ENCODE measurements at regions not wholly inside any gene's neighbourhood (a gene's known extent, or its start where the extent isn't known, plus 50 kb on each side); places are given as distances from the start of the nearest gene placed in this dataset.

- no peak for DNase-seq (ENCODE audit: low spot score in 2 of 2, unreplicated experiment in 2 of 2)
- Mint-ChIP-seq H3K36me3 (peaks cover 5% of the 10 kb centered on the region), H3K4me1 (peaks cover 3% of the 10 kb centered on the region), H3K27ac (no peak overlapping the region), H3K27me3 (ENCODE audit: low read depth) (peaks cover 17% of the 10 kb centered on the region), H3K9me3 (peaks cover 14% of the 10 kb centered on the region), H3K4me3 (no peak overlapping the region)
- TF ChIP-seq CTCF (IDR thresholded peaks at IDR 0.05; ENCODE audit: unreplicated experiment) = no peak
Measured at GRCh38 chr10:57162231-57162630, 801.2 kb upstream of the ZWINT start.

GRCh38 chr10:57161157-57161556 lies 800.1 kb upstream of the ZWINT start:
- peaks cover 5% of the 10 kb centered on the region for H3K9me3 Mint-ChIP-seq
- H3K4me1 Mint-ChIP-seq = peaks cover 3% of the 10 kb centered on the region
- no peak for TF ChIP-seq CTCF (IDR thresholded peaks at IDR 0.05; ENCODE audit: unreplicated experiment)
- H3K4me3 Mint-ChIP-seq = no peak overlapping the region
- DNase-seq (ENCODE audit: low spot score in 2 of 2, unreplicated experiment in 2 of 2) = no peak
- peaks cover 10% of the 10 kb centered on the region for H3K27me3 Mint-ChIP-seq (ENCODE audit: low read depth)
- H3K36me3 Mint-ChIP-seq = peaks cover 2% of the 10 kb centered on the region
- no peak overlapping the region for H3K27ac Mint-ChIP-seq

- no peaks in the 10 kb centered on the region for H3K36me3 Mint-ChIP-seq
- H3K27ac Mint-ChIP-seq = no peak overlapping the region
- H3K9me3 Mint-ChIP-seq = peaks cover 4% of the 10 kb centered on the region
- H3K27me3 Mint-ChIP-seq (ENCODE audit: low read depth) = no peaks in the 10 kb centered on the region
- TF ChIP-seq CTCF (IDR thresholded peaks at IDR 0.05; ENCODE audit: unreplicated experiment) = no peak
- H3K4me3 Mint-ChIP-seq = no peak overlapping the region
- H3K4me1 Mint-ChIP-seq = no peaks in the 10 kb centered on the region
- DNase-seq (ENCODE audit: low spot score in 2 of 2, unreplicated experiment in 2 of 2) = no peak
Measured at GRCh38 chr10:57145548-57145947, 784.5 kb upstream of the ZWINT start.

GRCh38 chr10:57142925-57143576 lies 782.0 kb upstream of the ZWINT start:
- no peaks in the 10 kb centered on the region for H3K4me1 Mint-ChIP-seq
- H3K36me3 Mint-ChIP-seq = no peaks in the 10 kb centered on the region
- H3K4me3 Mint-ChIP-seq = no peak overlapping the region
- H3K27ac Mint-ChIP-seq = no peak overlapping the region
- TF ChIP-seq CTCF (IDR thresholded peaks at IDR 0.05; ENCODE audit: unreplicated experiment) = no peak
- peaks cover 13% of the 10 kb centered on the region for H3K9me3 Mint-ChIP-seq
- no peaks in the 10 kb centered on the region for H3K27me3 Mint-ChIP-seq (ENCODE audit: low read depth)
- no peak for DNase-seq (ENCODE audit: low spot score in 2 of 2, unreplicated experiment in 2 of 2)

- Mint-ChIP-seq H3K9me3 (peaks cover 13% of the 10 kb centered on the region), H3K27me3 (ENCODE audit: low read depth) (no peaks in the 10 kb centered on the region), H3K27ac (no peak overlapping the region), H3K36me3 (no peaks in the 10 kb centered on the region), H3K4me1 (no peaks in the 10 kb centered on the region), H3K4me3 (no peak overlapping the region)
- DNase-seq (ENCODE audit: low spot score in 2 of 2, unreplicated experiment in 2 of 2) = no peak
- no peak for TF ChIP-seq CTCF (IDR thresholded peaks at IDR 0.05; ENCODE audit: unreplicated experiment)
Measured at GRCh38 chr10:57141708-57142107, 780.6 kb upstream of the ZWINT start.

GRCh38 chr10:57119684-57120083 lies 758.6 kb upstream of the ZWINT start:
- no peak for DNase-seq (ENCODE audit: low spot score in 2 of 2, unreplicated experiment in 2 of 2)
- no peak overlapping the region for H3K4me3 Mint-ChIP-seq
- no peaks in the 10 kb centered on the region for H3K27me3 Mint-ChIP-seq (ENCODE audit: low read depth)
- H3K36me3 Mint-ChIP-seq = no peaks in the 10 kb centered on the region
- H3K4me1 Mint-ChIP-seq = no peaks in the 10 kb centered on the region
- no peak for TF ChIP-seq CTCF (IDR thresholded peaks at IDR 0.05; ENCODE audit: unreplicated experiment)
- H3K9me3 Mint-ChIP-seq = peaks cover 7% of the 10 kb centered on the region
- no peak overlapping the region for H3K27ac Mint-ChIP-seq
